Type B pancreatic cell (in vitro differentiated cells): ENCODE measurements at regions not wholly inside any gene's neighbourhood (a gene's known extent, or its start where the extent isn't known, plus 50 kb on each side); places are given as distances from the start of the nearest gene placed in this dataset.

Experiments used
- DNase-seq: peaks from one replicate; pipeline ENCODE4 v3.0.0; 2021; ENCODE audit warnings: mixed read lengths; ENCODE audit not compliant: unreplicated experiment; ENCODE audit errors: extremely low spot score
- H3K27ac Mint-ChIP-seq: 2 replicates; pipeline ENCODE4 v1.8.0; 2021; ENCODE audit warnings: mild to moderate bottlenecking, mixed read lengths
- H3K27me3 Mint-ChIP-seq: 2 replicates; pipeline ENCODE4 v1.8.0; 2021; ENCODE audit warnings: mixed read lengths
- H3K36me3 Mint-ChIP-seq: 2 replicates; pipeline ENCODE4 v1.8.0; 2021; ENCODE audit warnings: mixed read lengths
- H3K4me1 Mint-ChIP-seq: one replicate; pipeline ENCODE4 v1.8.0; 2021; ENCODE audit warnings: mixed read lengths; ENCODE audit not compliant: unreplicated experiment
- H3K4me3 Mint-ChIP-seq: 2 replicates; pipeline ENCODE4 v1.8.0; 2021; ENCODE audit warnings: mild to moderate bottlenecking, mixed read lengths
- H3K9me3 Mint-ChIP-seq: 2 replicates; pipeline ENCODE4 v1.8.0; 2021; ENCODE audit warnings: mixed read lengths
- TF ChIP-seq, protein P1 (sequence below): fragments of 200-600 bp; sonication (generic); conservative IDR thresholded peaks from 2 replicates; pipeline ENCODE4 v1.5.0; 2021; ENCODE audit warnings: antibody characterized with exemption, mild to moderate bottlenecking

DNA sequence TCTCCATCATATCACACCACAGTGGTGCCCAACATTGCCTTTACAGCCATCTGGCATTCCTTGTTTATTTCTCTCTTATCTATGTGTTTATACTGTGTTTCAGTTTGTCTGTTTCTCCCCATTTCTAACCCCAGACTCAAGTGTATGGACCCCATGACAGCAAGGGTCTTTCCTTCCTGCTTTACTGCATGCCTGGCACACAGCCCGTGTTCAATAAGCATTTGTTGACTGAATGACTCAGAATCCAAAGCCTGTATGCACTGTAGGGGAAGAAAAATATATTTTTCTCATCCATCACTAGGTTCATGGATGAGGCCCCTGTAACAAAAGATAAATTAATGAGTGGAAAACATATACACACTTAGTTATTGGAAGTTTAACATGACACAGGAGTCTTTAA is 190.8 kb upstream of the SEMA6A start:
- no peaks in the 10 kb centered on the region for H3K36me3 Mint-ChIP-seq
- no peaks in the 10 kb centered on the region for H3K9me3 Mint-ChIP-seq
- H3K27me3 Mint-ChIP-seq: peaks cover 6% of the 10 kb centered on the region
- TF ChIP-seq, protein P1, sequence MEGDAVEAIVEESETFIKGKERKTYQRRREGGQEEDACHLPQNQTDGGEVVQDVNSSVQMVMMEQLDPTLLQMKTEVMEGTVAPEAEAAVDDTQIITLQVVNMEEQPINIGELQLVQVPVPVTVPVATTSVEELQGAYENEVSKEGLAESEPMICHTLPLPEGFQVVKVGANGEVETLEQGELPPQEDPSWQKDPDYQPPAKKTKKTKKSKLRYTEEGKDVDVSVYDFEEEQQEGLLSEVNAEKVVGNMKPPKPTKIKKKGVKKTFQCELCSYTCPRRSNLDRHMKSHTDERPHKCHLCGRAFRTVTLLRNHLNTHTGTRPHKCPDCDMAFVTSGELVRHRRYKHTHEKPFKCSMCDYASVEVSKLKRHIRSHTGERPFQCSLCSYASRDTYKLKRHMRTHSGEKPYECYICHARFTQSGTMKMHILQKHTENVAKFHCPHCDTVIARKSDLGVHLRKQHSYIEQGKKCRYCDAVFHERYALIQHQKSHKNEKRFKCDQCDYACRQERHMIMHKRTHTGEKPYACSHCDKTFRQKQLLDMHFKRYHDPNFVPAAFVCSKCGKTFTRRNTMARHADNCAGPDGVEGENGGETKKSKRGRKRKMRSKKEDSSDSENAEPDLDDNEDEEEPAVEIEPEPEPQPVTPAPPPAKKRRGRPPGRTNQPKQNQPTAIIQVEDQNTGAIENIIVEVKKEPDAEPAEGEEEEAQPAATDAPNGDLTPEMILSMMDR: no peak
- DNase-seq: no peak
- peak overlapping the region; percentile 11 for H3K27ac Mint-ChIP-seq
- no peak overlapping the region for H3K4me3 Mint-ChIP-seq
- H3K4me1 Mint-ChIP-seq: peaks cover 19% of the 10 kb centered on the region

DNA sequence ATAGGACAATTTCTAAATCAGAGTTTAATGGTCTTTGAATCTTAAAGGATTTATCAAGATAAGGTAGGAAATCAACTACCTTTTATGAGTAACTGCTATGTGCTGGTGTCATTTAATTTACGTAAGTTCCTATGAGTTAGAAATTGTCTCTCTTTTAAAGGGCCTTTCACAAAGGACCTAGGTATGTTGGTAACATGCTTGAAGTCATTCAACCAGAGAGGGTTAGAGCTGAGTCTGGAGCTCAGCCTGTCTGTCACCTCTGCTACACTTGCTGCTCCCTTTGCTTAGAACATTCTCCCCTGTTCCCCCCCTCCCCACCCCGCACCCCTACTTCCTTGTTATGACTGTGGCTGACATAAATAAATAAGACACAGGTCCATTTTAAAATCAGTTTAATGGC is 190.3 kb upstream of the SEMA6A start:
- DNase-seq: no peak
- H3K4me3 Mint-ChIP-seq: no peak overlapping the region
- H3K27me3 Mint-ChIP-seq: peaks cover 6% of the 10 kb centered on the region
- H3K27ac Mint-ChIP-seq: no peak overlapping the region
- peaks cover 24% of the 10 kb centered on the region for H3K4me1 Mint-ChIP-seq
- H3K9me3 Mint-ChIP-seq: no peaks in the 10 kb centered on the region
- no peaks in the 10 kb centered on the region for H3K36me3 Mint-ChIP-seq
- TF ChIP-seq, protein P1: no peak

DNA sequence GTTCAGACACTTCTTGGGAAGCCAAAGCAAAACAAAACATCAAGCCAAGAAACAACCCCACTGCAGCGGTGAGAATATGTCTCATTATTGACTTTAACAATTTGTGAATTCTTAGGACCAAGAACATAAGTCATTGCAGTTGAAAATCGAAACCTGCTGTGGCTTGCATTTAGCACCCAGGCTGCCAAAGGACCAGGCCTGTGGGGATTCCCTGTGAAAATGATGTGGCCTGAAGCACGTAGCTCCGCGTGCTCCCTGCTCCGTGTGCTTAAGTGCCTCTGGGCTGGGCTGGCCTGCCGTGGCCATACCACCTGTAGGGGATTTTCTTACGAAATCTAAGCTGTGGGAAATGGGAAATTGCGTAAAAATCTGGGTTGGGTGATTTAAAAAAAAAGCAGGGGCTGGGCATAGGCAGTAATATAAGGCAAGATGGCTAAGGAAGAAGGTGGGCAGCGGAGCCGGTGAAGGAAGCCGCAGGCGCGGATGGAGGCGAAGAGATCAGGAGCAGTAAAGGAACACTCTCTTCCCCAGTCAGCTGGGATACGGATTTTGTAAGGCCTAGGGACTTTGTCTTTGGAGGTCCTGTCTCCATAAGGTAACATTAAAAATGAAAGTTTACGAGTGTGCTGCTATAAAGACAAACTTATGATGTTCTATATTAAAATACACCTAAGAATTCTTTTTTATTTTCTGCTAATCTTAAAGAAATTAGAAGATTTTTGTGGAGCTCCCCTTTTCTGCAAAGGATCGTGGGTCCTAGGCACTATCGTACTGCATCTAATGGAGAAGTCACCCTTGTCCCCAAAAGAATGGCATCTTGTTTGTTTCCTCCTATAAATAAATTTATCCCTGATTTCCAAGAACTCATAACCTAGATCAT is 189.6 kb upstream of the SEMA6A start:
- no peaks in the 10 kb centered on the region for H3K9me3 Mint-ChIP-seq
- H3K27ac Mint-ChIP-seq: peak overlapping the region; percentile 6
- no peaks in the 10 kb centered on the region for H3K36me3 Mint-ChIP-seq
- peaks cover 27% of the 10 kb centered on the region for H3K4me1 Mint-ChIP-seq
- H3K4me3 Mint-ChIP-seq: no peak overlapping the region
- TF ChIP-seq, protein P1: no peak
- no peak for DNase-seq
- H3K27me3 Mint-ChIP-seq: peaks cover 6% of the 10 kb centered on the region

DNA sequence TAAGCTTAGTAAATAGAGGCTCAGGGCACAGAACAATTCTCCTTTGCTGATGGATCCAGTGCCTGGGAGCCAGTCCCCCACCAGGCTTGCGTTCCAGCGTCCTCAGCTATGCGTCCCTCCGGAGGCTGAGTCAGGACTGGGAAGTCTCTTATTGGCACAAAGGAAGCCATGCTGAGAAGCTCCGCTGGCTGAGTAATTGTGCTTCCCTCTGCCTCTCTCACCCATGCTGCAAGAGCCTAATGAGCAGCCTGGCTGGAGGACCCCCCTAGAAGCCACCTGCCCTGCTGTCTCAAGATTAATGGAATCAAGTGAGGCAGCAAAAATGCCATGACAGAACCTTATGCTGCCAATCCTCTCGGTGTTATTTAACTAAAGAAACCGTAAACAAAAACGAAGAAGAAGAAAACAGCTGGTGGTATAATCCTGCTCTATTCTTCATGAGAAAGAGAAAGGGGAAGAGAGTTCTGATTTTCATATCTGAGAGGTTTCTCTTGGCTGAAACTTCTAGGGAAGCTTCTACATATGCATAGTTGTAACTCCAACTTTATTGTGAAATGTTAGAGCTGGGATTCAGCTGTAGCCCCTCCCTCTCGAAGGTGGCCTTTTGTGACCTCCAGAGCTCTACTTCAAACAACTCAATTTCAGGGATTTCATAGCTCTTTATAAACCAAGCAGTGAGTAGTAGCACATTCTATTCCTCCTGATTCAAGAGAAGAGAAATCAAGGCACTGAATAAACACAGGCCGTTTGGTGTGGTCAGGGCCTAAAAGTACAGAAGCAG is 185.4 kb upstream of the SEMA6A start:
- Mint-ChIP-seq H3K9me3 (no peaks in the 10 kb centered on the region), H3K27ac (no peak overlapping the region), H3K4me1 (peaks cover 15% of the 10 kb centered on the region), H3K36me3 (no peaks in the 10 kb centered on the region), H3K27me3 (no peaks in the 10 kb centered on the region), H3K4me3 (no peak overlapping the region)
- TF ChIP-seq, protein P1: no peak
- no peak for DNase-seq

DNA sequence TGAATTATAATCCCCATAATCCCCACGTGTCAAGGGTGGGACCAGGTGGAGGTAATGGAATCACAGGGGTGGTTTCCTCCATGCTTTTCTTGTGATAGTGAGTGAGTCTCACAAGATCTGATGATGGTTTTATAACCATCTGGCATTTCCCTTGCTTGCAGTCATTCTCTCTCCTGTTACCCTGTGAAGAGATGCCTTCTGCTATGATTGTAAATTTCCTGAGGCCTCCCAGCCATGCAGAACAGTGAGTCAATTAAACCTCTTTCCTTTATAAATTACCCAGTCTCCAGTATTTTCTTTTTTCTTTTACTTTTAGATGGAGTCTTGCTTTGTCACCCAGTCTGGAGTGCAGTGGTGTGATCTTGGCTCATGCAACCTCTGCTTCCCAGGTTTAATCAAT is 182.7 kb upstream of the SEMA6A start:
- TF ChIP-seq, protein P1: no peak
- no peak overlapping the region for H3K4me3 Mint-ChIP-seq
- H3K4me1 Mint-ChIP-seq: peaks cover 15% of the 10 kb centered on the region
- no peaks in the 10 kb centered on the region for H3K36me3 Mint-ChIP-seq
- H3K9me3 Mint-ChIP-seq: no peaks in the 10 kb centered on the region
- H3K27ac Mint-ChIP-seq: no peak overlapping the region
- DNase-seq: no peak
- H3K27me3 Mint-ChIP-seq: no peaks in the 10 kb centered on the region
